ENCODE measurements at regions not wholly inside any gene's neighbourhood (a gene's known extent, or its start where the extent isn't known, plus 50 kb on each side); places are given as distances from the start of the nearest gene placed in this dataset.

GRCh38 chr1:22309572-22309971 lies 142.1 kb upstream of the ZBTB40 start:
- no peak for TF ChIP-seq CTCF (IDR thresholded peaks at IDR 0.05)
- TF ChIP-seq POLR2A (IDR thresholded peaks at IDR 0.05) = no peak
- TF ChIP-seq EP300 (IDR thresholded peaks at IDR 0.05) = no peak
- TF ChIP-seq POLR2AphosphoS5 (IDR thresholded peaks at IDR 0.05) = no peak

Measured in gastroesophageal sphincter (tissue), 3 donors.